ENCODE measurements at regions not wholly inside any gene's neighbourhood (a gene's known extent, or its start where the extent isn't known, plus 50 kb on each side); places are given as distances from the start of the nearest gene placed in this dataset.

GRCh38 chr4:136750897-136751296 is 781.4 kb downstream of the PCDH18 start:
- DNase-seq (ENCODE audit: low spot score): no peak

DNA sequence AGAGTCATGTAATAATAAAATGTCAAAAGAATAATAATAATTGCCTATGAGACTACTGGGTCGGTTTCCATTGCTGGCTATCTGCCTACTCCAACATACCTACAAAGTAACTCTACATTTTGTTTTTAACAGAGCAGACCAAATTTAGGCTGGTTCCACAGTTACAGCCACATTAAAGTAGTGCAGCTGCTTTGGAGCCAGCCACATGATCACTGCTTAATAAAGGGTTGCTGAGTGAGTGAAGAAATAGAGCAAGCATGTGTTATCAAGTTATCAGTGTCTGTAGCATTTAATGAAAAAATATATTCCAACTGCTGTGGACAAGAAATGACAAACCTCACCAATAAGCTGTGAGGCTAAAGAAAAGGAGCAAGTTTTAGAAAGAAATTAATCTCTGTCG is 782.3 kb downstream of the PCDH18 start:
- DNase-seq (ENCODE audit: low spot score): no peak

DNA sequence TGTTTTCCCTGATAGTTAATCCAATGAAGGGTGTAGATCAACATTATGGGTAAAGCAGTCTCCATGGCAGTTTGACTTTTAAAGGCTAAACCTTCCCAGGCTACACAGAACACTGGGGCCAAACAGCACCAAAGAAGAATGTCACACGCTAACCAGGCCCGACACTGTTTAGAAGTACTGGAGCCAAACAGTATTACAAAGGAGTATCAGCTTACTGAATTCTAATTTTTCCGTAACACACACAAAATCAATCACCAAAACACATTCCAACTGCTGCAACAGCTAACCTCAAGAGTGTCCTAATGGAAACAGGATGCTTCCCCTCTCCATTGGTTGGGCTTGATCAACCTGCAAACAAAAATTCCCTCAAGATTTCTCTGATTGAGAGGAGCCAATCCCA is 783.5 kb downstream of the PCDH18 start:
- DNase-seq (ENCODE audit: low spot score): no peak

DNA sequence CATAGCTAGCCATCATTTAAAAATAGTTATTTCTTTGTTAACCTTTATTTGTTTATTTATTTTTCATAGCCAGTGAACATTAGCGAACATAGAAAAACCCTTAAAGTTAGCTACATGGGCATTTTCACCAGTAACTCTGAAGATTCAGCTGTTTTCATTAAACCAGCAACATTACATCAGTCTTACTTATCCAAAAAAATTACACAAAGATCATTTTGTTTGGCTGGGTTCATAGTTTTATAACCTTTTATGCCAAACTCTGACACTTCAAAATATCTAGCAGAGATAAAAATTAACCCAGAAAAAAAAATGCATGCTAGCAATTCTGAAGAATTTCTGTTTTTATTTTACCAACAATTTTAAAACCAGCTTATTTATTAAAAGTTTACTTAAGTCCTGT is 784.1 kb downstream of the PCDH18 start:
- DNase-seq (ENCODE audit: low spot score): no peak

GRCh38 chr4:136743238-136743637 is 789.1 kb downstream of the PCDH18 start:
- no peak for DNase-seq (ENCODE audit: low spot score)

DNA sequence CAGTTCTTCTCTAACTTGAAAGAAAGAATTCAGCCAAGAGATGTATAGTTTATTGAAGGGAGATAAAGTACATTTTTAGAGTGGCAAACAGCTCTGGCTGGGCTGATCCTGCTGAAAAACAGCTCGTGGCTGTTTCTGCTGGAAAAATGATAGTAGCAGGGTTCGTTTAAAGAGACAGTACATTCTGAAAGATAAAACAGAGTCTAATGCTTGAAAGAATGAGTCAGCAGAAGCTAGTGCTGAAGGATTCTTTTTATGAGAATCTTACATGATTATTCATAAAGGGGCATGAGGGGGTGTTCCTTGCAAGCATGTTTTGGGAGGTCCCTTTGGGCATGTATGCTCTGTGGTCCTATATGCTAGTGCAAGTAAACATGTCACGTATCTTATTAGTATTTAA is 790.0 kb downstream of the PCDH18 start:
- no peak for DNase-seq (ENCODE audit: low spot score)

DNA sequence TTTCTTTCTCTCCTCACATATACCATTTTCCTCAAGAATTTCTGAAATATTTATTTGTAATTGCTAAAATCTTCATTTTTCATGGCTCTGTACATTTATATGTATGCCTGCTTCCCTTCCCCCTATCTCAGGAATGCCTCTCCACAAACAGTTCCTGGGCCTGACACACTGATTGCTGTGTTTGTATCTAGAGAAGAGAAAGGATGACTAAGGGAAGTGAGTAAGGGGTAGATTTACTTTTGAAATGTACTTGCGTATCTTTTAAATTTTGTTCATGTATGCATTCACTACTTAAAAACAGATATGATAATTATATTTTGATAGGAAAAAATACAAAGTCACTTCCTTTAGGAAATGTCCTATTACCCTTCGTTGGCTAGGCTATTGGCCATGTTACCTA is 790.8 kb downstream of the PCDH18 start:
- no peak for DNase-seq (ENCODE audit: low spot score)

DNA sequence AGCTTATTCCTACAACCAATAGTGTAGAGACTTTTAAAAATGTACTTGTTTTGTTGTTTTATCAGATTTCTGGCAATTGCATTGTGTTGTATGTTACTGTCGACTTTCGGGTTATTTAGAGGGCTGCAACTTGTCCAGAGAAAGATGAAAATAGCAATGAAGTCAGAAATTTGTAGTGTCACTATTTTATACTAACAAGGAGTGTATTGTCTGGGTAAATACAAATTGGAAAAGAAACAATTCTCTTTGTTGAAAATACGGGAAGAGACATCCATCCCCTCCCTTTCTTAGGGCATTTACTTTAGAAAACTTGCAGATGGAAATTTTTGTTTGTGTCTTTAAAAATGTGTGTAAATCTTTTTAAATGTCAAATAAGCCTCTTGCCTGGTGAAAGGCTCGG is 792.0 kb downstream of the PCDH18 start:
- DNase-seq (ENCODE audit: low spot score): no peak

DNA sequence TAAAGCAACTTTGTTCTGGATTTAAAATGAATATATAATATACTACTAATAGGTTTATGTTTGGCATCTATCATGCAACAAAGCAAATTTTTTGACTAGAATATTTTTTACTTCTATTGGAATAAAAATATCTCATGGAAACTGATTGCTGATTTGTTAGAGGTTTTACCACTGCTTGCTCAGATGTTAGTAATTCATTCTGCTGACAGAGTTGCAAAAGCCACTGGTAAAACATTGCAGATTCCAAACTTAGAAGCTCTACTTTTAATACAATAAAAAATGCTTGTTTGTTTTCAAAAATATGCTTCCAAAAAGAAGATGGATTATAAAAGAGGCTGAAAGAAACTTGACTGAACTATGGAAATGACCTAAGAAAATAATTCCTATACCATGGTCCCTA is 795.2 kb downstream of the PCDH18 start:
- DNase-seq (ENCODE audit: low spot score): no peak

DNA sequence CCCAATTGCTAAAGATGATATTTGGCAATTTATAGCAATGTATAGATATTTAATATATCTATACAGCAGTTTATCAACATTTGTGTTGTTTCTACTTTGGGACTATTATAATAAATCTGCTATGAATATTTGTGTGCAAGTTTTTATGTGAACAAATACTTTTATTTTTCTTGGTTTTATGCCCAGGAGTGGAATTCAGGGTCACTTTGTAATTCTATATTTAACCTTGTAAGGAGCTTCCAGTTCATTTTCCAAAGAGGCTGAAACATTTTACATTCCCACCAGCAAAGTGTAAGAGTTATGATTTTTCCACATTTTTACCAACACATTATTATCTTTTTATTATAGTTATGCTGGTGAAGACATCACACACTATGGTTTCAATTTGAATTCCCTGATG is 801.3 kb downstream of the PCDH18 start:
- DNase-seq (ENCODE audit: low spot score): no peak

- DNase-seq (ENCODE audit: low spot score): no peak
Observed at GRCh38 chr4:136725286-136726081, 806.8 kb downstream of the PCDH18 start.

DNA sequence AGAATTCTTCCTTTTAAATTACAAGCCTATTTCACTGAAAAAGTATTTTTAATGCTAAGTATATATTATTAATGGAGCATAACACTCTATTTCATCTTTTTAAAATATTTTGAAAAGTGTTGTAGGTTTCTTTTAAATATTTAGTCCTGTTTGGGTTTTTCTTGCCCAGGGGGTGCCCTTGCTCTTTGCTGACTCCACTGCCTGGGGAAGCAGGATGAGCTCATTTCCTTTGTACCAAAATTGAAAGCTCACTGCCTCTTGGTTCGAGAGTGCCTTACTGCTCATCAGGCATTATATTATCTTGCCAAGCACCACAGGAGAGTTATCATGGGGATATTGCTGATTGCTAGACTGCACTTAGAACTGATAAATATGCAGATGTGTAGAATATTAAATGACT is 819.2 kb downstream of the PCDH18 start:
- no peak for DNase-seq (ENCODE audit: low spot score)

- no peak for DNase-seq (ENCODE audit: low spot score)
Observed at GRCh38 chr4:136709897-136710296, 822.4 kb downstream of the PCDH18 start.

DNA sequence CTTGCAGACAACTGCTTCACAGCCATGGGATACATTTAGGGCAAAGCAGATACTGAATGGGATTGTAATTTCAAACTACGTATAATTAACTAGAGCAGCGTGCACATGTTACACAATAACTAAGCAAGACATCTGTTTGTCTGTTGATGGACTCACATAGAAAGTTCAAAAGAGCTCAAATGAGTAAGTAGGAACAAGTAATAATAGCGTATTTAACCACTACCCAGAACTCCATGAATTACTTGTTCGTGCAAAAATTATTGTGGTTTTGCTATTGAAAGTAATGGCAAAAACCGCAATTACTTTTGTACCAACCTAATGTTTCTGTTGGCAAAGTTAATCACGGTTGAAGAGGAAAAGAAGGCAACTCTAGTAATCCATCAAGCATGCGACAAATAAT is 825.4 kb downstream of the PCDH18 start:
- DNase-seq (ENCODE audit: low spot score): no peak

GRCh38 chr4:136699905-136700304 is 832.4 kb downstream of the PCDH18 start:
- no peak for DNase-seq (ENCODE audit: low spot score)

DNA sequence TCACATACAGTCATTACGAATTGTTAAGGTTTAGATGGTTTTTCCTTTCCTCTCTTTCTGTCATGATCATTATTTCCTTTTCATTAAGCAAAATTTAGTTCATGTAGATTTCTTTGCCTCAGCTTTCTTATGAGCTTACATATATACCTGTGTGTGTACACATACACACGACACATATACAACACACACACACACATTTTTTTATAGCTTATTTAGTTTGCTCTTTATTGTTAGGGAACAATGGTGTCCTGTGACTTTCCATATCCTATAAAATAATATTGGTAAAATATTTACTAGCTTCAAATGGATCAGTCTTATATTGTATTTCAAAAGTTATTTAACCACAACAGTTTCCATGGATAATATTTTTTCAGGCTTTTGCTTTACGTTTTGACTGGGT is 840.7 kb downstream of the PCDH18 start:
- no peak for DNase-seq (ENCODE audit: low spot score)

- DNase-seq (ENCODE audit: low spot score): no peak
Observed at GRCh38 chr4:136690360-136690759, 841.9 kb downstream of the PCDH18 start.

DNA sequence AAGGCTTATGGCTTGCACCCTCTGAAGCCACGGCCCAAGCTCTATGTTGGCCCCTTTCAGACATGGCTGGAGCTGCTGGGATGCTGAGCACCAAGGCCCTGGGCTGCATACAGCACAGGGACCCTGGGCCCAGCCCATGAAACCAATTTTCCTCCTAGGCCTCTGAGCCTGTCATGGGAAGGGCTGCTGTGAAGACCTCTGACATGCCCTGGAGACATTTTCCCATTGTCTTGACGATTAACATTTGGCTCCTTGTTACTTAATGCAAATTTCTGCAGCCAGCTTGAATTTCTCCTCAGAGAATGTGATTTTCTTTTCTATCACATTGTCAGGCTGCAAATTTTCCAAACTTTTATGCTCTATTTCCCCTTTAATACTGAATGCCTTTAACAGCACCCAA is 844.7 kb downstream of the PCDH18 start:
- no peak for DNase-seq (ENCODE audit: low spot score)

GRCh38 chr4:136687118-136687517 is 845.2 kb downstream of the PCDH18 start:
- DNase-seq (ENCODE audit: low spot score): peak; percentile 17

GRCh38 chr4:136680761-136681160 is 851.5 kb downstream of the PCDH18 start:
- no peak for DNase-seq (ENCODE audit: low spot score)

DNA sequence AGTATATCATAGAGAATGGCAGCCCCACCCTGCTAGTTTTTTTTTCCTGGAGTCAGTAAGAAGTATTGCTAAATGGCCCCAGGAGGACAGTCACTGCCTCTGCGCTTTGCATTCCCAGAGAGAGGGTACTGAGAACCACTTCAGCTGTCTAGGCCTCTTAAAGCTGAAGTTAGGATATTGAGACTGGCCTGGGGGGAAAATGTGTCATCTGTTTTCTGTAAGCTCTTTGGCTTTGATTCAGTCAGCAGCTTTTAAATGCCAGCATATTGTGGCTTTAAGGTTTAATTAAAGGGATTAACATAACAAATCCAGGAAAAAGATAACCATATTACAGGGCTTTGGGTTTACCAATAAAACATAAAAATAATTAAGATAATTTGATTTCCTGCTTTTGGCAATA is 852.0 kb downstream of the PCDH18 start:
- no peak for DNase-seq (ENCODE audit: low spot score)

GRCh38 chr4:136670265-136670664 is 862.0 kb downstream of the PCDH18 start:
- DNase-seq (ENCODE audit: low spot score): no peak

DNA sequence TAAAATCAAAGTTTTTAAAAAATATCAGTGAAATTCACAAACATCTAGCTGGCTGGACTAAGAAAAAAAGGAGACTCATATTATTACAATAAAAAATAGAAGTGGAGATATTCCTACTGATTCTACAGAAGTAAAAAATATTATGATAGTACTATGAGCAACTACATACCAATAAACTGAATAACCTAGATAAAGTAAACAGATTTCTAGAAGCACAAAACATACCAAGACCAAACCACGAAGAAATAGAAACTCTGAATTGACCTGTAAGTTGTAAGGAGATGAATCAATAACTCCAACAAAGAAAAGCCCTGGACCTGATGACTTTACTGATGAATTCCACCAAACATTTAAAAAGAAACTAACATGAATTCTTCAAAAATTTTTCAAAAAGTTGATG is 867.3 kb downstream of the PCDH18 start:
- DNase-seq (ENCODE audit: low spot score): no peak

DNA sequence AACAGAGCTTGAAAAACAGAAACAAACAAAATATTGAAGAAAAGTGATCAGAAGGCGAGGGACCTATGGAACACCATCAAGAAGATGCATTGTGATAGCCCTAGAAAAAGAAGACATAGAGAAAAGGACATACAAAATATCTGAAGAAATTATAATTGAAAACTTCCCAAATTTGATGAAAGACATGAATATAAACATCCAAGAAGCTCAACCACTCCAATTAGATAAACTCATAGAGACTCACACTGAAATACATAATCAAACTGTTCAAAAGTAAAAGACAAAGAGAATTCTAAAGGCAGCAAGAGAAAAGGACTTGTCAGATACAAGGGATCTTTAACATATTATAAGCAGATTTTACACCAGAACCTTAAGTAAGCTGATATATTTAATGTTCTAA is 869.8 kb downstream of the PCDH18 start:
- no peak for DNase-seq (ENCODE audit: low spot score)
